ENCODE measurements at regions not wholly inside any gene's neighbourhood (a gene's known extent, or its start where the extent isn't known, plus 50 kb on each side); places are given as distances from the start of the nearest gene placed in this dataset.
"Not testable (repeated sequence)": the region's sequence is repeated elsewhere in the genome, so short reads cannot be mapped to it uniquely, and the experiment has no call there.

- H3K36me3 Mint-ChIP-seq; CTCF ChIA-PET; H3K27ac ChIP-seq (ENCODE audit: low read depth, low read length); H3K9me3 ChIP-seq (ENCODE audit: low read length); H3K4me3 Mint-ChIP-seq; H3K36me3 ChIP-seq (ENCODE audit: insufficient read depth, low read length); H3K4me1 Mint-ChIP-seq; POLR2A ChIA-PET; H3K27ac Mint-ChIP-seq; H3K4me3 ChIP-seq (ENCODE audit: low read length); H3K27me3 ChIP-seq (ENCODE audit: insufficient read depth, low read length, poor library complexity, severe bottlenecking); DNase-seq; H3K4me1 ChIP-seq (ENCODE audit: insufficient read depth, low read length); H3K27me3 Mint-ChIP-seq; H3K9me3 Mint-ChIP-seq: not testable (repeated sequence)
These were observed 294.7 kb upstream of the TEKT4 start for GRCh38 chr2:94576486-94576885.

DNA sequence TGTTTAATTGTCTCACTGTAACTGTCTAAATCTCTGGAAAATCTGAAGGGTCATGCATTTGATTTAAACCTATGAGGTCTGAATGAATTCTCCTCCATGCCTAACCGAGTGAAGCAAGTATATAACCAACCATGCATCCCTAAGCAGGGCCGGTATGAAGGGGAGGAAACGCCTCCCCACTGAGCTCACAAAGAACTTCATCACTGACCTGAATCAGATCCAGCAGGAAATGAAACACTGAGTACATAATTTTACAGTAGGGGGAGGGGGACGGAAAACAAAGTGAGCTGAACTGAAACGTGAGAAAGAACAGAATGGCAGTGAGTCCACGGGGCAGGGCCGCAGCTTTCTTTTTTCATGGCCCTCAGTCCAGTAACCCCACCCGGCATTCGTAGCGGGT lies 294.1 kb upstream of the TEKT4 start:
- H3K9me3 Mint-ChIP-seq; H3K4me1 ChIP-seq (ENCODE audit: insufficient read depth, low read length); CTCF ChIA-PET; H3K27ac Mint-ChIP-seq; H3K27ac ChIP-seq (ENCODE audit: low read depth, low read length); H3K4me3 Mint-ChIP-seq; H3K27me3 Mint-ChIP-seq; H3K9me3 ChIP-seq (ENCODE audit: low read length); DNase-seq; H3K36me3 ChIP-seq (ENCODE audit: insufficient read depth, low read length); POLR2A ChIA-PET; H3K27me3 ChIP-seq (ENCODE audit: insufficient read depth, low read length, poor library complexity, severe bottlenecking); H3K4me1 Mint-ChIP-seq; H3K36me3 Mint-ChIP-seq; H3K4me3 ChIP-seq (ENCODE audit: low read length): not testable (repeated sequence)

GRCh38 chr2:94579221-94579620 lies 292.0 kb upstream of the TEKT4 start:
- H3K27ac ChIP-seq (ENCODE audit: low read depth, low read length); H3K4me1 ChIP-seq (ENCODE audit: insufficient read depth, low read length); H3K27me3 Mint-ChIP-seq; DNase-seq; H3K9me3 ChIP-seq (ENCODE audit: low read length); H3K4me1 Mint-ChIP-seq; H3K27me3 ChIP-seq (ENCODE audit: insufficient read depth, low read length, poor library complexity, severe bottlenecking); H3K4me3 Mint-ChIP-seq; H3K36me3 ChIP-seq (ENCODE audit: insufficient read depth, low read length); CTCF ChIA-PET; H3K4me3 ChIP-seq (ENCODE audit: low read length); H3K36me3 Mint-ChIP-seq; POLR2A ChIA-PET; H3K9me3 Mint-ChIP-seq; H3K27ac Mint-ChIP-seq: not testable (repeated sequence)

GRCh38 chr2:94583081-94583723 lies 288.0 kb upstream of the TEKT4 start:
- H3K27ac ChIP-seq (ENCODE audit: low read depth, low read length); H3K27me3 ChIP-seq (ENCODE audit: insufficient read depth, low read length, poor library complexity, severe bottlenecking); H3K4me1 Mint-ChIP-seq; DNase-seq; H3K4me3 ChIP-seq (ENCODE audit: low read length); H3K27me3 Mint-ChIP-seq; H3K36me3 Mint-ChIP-seq; POLR2A ChIA-PET; H3K4me1 ChIP-seq (ENCODE audit: insufficient read depth, low read length); CTCF ChIA-PET; H3K27ac Mint-ChIP-seq; H3K36me3 ChIP-seq (ENCODE audit: insufficient read depth, low read length); H3K4me3 Mint-ChIP-seq; H3K9me3 ChIP-seq (ENCODE audit: low read length): not testable (repeated sequence)
- H3K9me3 Mint-ChIP-seq = peaks cover 0 to 11% (median 2%) of the 10 kb centered on the region in 5 donors

- H3K27me3 Mint-ChIP-seq; DNase-seq; H3K9me3 ChIP-seq (ENCODE audit: low read length); H3K4me3 ChIP-seq (ENCODE audit: low read length); H3K27ac Mint-ChIP-seq; H3K27ac ChIP-seq (ENCODE audit: low read depth, low read length); H3K4me1 ChIP-seq (ENCODE audit: insufficient read depth, low read length); H3K4me3 Mint-ChIP-seq; POLR2A ChIA-PET; CTCF ChIA-PET; H3K9me3 Mint-ChIP-seq; H3K36me3 Mint-ChIP-seq; H3K4me1 Mint-ChIP-seq; H3K27me3 ChIP-seq (ENCODE audit: insufficient read depth, low read length, poor library complexity, severe bottlenecking); H3K36me3 ChIP-seq (ENCODE audit: insufficient read depth, low read length): not testable (repeated sequence)
These were observed 286.7 kb upstream of the TEKT4 start for GRCh38 chr2:94584569-94584968.

DNA sequence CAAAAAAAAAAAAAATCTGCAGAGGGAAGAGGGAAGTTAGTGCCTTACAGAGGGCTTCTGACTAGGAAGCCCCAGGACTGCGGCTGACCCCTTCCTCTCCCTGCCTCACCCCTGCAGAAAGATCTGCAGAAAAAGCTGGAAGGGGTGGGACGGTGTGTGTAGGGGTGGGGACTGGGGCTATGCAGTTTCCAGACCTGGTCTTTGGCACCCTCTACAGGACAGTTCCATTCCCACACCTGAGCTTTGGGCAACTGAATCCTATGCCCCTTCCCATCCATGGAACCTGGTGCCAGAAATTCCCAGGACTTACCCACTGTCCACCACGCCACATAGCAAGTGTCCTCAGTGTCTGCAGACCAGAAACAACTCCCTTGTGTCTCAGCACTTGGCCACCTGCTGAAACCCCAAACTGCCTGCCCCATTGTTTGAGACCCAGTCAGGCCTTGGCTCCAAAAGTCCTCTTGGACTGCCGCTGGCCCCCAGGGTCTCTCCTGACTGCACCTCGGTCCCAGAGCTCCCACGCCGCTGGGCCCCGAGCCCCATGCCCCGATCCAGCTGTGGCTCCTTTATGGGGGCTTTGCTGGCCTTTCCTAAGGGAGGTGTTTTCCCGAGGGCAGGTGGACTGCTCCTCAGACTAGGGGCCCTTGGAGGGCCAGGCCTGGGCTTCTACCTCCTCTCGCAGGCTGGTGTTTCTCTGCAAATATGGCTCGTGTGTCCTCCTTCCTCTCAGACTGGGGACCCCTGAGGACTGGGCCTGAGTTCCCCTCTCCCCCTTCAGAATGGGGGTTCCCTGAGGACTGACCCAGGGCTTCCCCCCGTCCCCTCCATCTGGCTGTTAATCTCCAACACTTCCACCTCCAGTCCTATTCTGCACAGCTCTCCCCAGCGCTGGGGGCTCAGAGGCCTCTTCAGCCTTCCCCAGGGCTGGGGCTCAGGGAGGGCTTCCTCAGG lies 284.9 kb upstream of the TEKT4 start:
- H3K36me3 Mint-ChIP-seq; H3K4me1 Mint-ChIP-seq; H3K27me3 Mint-ChIP-seq; H3K27me3 ChIP-seq (ENCODE audit: insufficient read depth, low read length, poor library complexity, severe bottlenecking); H3K36me3 ChIP-seq (ENCODE audit: insufficient read depth, low read length); H3K9me3 Mint-ChIP-seq; POLR2A ChIA-PET; H3K4me3 Mint-ChIP-seq; DNase-seq; H3K27ac ChIP-seq (ENCODE audit: low read depth, low read length); H3K4me3 ChIP-seq (ENCODE audit: low read length); CTCF ChIA-PET; H3K9me3 ChIP-seq (ENCODE audit: low read length); H3K4me1 ChIP-seq (ENCODE audit: insufficient read depth, low read length): not testable (repeated sequence)
- peak overlapping the region in 1 of 8 donors; percentile 50 for H3K27ac Mint-ChIP-seq

GRCh38 chr2:94587042-94587441 lies 284.2 kb upstream of the TEKT4 start:
- H3K36me3 Mint-ChIP-seq; H3K4me3 Mint-ChIP-seq; H3K27ac Mint-ChIP-seq; DNase-seq; H3K4me1 Mint-ChIP-seq; H3K27me3 Mint-ChIP-seq; H3K9me3 ChIP-seq (ENCODE audit: low read length); H3K36me3 ChIP-seq (ENCODE audit: insufficient read depth, low read length); H3K27me3 ChIP-seq (ENCODE audit: insufficient read depth, low read length, poor library complexity, severe bottlenecking); H3K4me1 ChIP-seq (ENCODE audit: insufficient read depth, low read length); CTCF ChIA-PET; H3K4me3 ChIP-seq (ENCODE audit: low read length); H3K27ac ChIP-seq (ENCODE audit: low read depth, low read length); POLR2A ChIA-PET: not testable (repeated sequence)
- H3K9me3 Mint-ChIP-seq = peaks cover 0 to 12% (median 2%) of the 10 kb centered on the region in 5 donors

- H3K4me1 Mint-ChIP-seq; DNase-seq; H3K36me3 ChIP-seq (ENCODE audit: insufficient read depth, low read length); H3K9me3 ChIP-seq (ENCODE audit: low read length); H3K27me3 Mint-ChIP-seq; CTCF ChIA-PET; POLR2A ChIA-PET; H3K27ac Mint-ChIP-seq; H3K4me1 ChIP-seq (ENCODE audit: insufficient read depth, low read length); H3K36me3 Mint-ChIP-seq; H3K27me3 ChIP-seq (ENCODE audit: insufficient read depth, low read length, poor library complexity, severe bottlenecking); H3K4me3 Mint-ChIP-seq; H3K4me3 ChIP-seq (ENCODE audit: low read length); H3K27ac ChIP-seq (ENCODE audit: low read depth, low read length): not testable (repeated sequence)
- peaks cover 0 to 14% (median 3%) of the 10 kb centered on the region in 5 donors for H3K9me3 Mint-ChIP-seq
These were observed 277.0 kb upstream of the TEKT4 start for GRCh38 chr2:94594019-94594836.

All from CD8-positive, alpha-beta memory T cell (primary cell).